ENCODE measurements at regions not wholly inside any gene's neighbourhood (a gene's known extent, or its start where the extent isn't known, plus 50 kb on each side); places are given as distances from the start of the nearest gene placed in this dataset.
A peak's percentile ranks its signal among the peaks of the same experiment; 100 is the strongest.

GRCh38 chr13:50080203-50080910 lies 65.1 kb downstream of the KCNRG start:
- Histone ChIP-seq H3K9me3 (no peaks in the 10 kb centered on the region), H3K36me3 (replicated peaks in 1 of 2; ENCODE audit: insufficient read depth in 1 of 2, low read depth in 2 of 2) (no peaks in the 10 kb centered on the region), H3K27ac (peak overlapping the region; percentile 3 to 94 (median 88)), H3K27me3 (peaks cover 0 to 5% of the 10 kb centered on the region in 2 donors), H3K4me3 (peak overlapping the region; percentile 28 to 39), H3K4me1 (peaks cover 31% of the 10 kb centered on the region)
- TF ChIP-seq CTCF (IDR thresholded peaks at IDR 0.05) (no peak), POLR2A (IDR thresholded peaks at IDR 0.05) (no peak)
- DNase-seq (peak in 3 of 4 donors; percentile 11 to 22 (median 16)), ATAC-seq (no peak)
- intact Hi-C loops (cut with DNase I), result no loop called here
- 3 to 4% methylated on average over 29 of the region's 29 CpGs for WGBS, 2 donors

- TF ChIP-seq CTCF (IDR thresholded peaks at IDR 0.05), result no peak
- TF ChIP-seq POLR2A (IDR thresholded peaks at IDR 0.05), result no peak
- Histone ChIP-seq H3K4me1 (peaks cover 28% of the 10 kb centered on the region), H3K36me3 (replicated peaks in 1 of 2; ENCODE audit: insufficient read depth in 1 of 2, low read depth in 2 of 2) (no peaks in the 10 kb centered on the region), H3K4me3 (peak overlapping the region; percentile 28 to 39), H3K27me3 (peaks cover 0 to 5% of the 10 kb centered on the region in 2 donors), H3K9me3 (no peaks in the 10 kb centered on the region), H3K27ac (peak overlapping the region; percentile 66 to 94 (median 88))
- 0 to 1% methylated on average over 43 to 64 of the region's 67 CpGs for WGBS, 2 donors
- intact Hi-C loops (cut with DNase I), result no loop called here
- ATAC-seq (peak; percentile 7), DNase-seq (peak; percentile 43 to 60 (median 51))
Measured at GRCh38 chr13:50080911-50081678, 65.9 kb downstream of the KCNRG start.

GRCh38 chr13:50081679-50082425 lies 66.6 kb downstream of the KCNRG start:
- 0 to 1% methylated on average over 49 of the region's 49 CpGs for whole genome bisulfite sequencing, 2 donors
- H3K27ac ChIP-seq, result peak overlapping the region; percentile 84 to 94 (median 88)
- H3K4me3 ChIP-seq, result peak overlapping the region; percentile 28 to 39
- no peaks in the 10 kb centered on the region for H3K9me3 ChIP-seq
- intact Hi-C loops (cut with DNase I), result no loop called here
- peak in 1 of 7 experiments; percentile 20 for TF ChIP-seq CTCF (IDR thresholded peaks at IDR 0.05)
- TF ChIP-seq POLR2A (IDR thresholded peaks at IDR 0.05), result peak in 2 of 3 donors; percentile 52 to 61
- peaks cover 28% of the 10 kb centered on the region for H3K4me1 ChIP-seq
- no peaks in the 10 kb centered on the region for H3K36me3 ChIP-seq (replicated peaks in 1 of 2; ENCODE audit: insufficient read depth in 1 of 2, low read depth in 2 of 2)
- no peaks in the 10 kb centered on the region for H3K27me3 ChIP-seq
- peak; percentile 97 to 98 (median 98) for DNase-seq
- ATAC-seq, result peak; percentile 94

- DNase-seq (peak; percentile 90 to 96 (median 94)), ATAC-seq (peak; percentile 87)
- no peaks in the 10 kb centered on the region for H3K36me3 ChIP-seq (replicated peaks in 1 of 2; ENCODE audit: insufficient read depth in 1 of 2, low read depth in 2 of 2)
- WGBS, 2 donors, result 1% methylated on average over 28 of the region's 28 CpGs
- no peaks in the 10 kb centered on the region for H3K9me3 ChIP-seq
- intact Hi-C loops (cut with DNase I), result no loop called here
- peak overlapping the region; percentile 15 to 36 for H3K4me3 ChIP-seq
- peak overlapping the region; percentile 84 to 94 (median 88) for H3K27ac ChIP-seq
- H3K27me3 ChIP-seq, result no peaks in the 10 kb centered on the region
- H3K4me1 ChIP-seq, result peaks cover 28% of the 10 kb centered on the region
- TF ChIP-seq CTCF (IDR thresholded peaks at IDR 0.05), result no peak
- peak in 1 of 3 donors; percentile 31 for TF ChIP-seq POLR2A (IDR thresholded peaks at IDR 0.05)
Measured at GRCh38 chr13:50082426-50083281, 67.4 kb downstream of the KCNRG start.

Measured in body of pancreas (tissue), 4 donors.